Fibroblast of mammary gland (primary cell): ENCODE measurements at regions not wholly inside any gene's neighbourhood (a gene's known extent, or its start where the extent isn't known, plus 50 kb on each side); places are given as distances from the start of the nearest gene placed in this dataset.

Experiments used
- DNase-seq: peaks from one replicate; pipeline ENCODE4 v3.0.0-alpha.2; 2010; ENCODE audit warnings: low read depth
- H3K4me3 ChIP-seq: 2 replicates; pipeline ENCODE4 v1.5.1; 2011; ENCODE audit warnings: low read depth, mild to moderate bottlenecking, low read length, moderate library complexity; ENCODE audit not compliant: control insufficient read depth
- CTCF ChIP-seq: conservative IDR thresholded peaks from 2 replicates; pipeline ENCODE4 v1.5.1; 2011; ENCODE audit warnings: low read depth, low read length, inconsistent platforms; ENCODE audit not compliant: control insufficient read depth, insufficient read depth

- no peak overlapping the region for H3K4me3 ChIP-seq
- DNase-seq: no peak
- TF ChIP-seq CTCF: no peak
Measured at GRCh38 chr10:3433131-3433530, 260.5 kb upstream of the PITRM1 start.

- no peak for TF ChIP-seq CTCF
- no peak for DNase-seq
- no peak overlapping the region for H3K4me3 ChIP-seq
Measured at GRCh38 chr10:3432081-3432825, 259.7 kb upstream of the PITRM1 start.

DNA sequence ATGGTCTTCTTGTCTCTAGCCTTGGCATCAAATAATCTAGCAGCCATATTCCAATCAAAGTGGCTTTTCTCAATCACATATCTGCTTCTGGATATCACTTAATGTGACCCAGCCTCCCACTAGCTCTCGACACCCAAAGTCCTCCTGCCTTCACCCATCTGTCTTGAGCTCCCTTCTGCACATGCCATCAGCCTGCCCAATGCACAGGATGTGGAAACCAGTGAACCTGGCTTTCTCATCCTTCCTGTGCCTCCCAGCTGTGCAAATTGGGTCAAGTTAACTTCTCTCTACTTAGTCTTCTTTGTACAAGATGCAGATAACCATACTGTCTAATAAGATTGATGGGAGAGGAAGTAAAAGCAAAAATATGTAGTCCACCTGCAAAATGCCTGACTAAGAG is 257.9 kb upstream of the PITRM1 start:
- TF ChIP-seq CTCF: no peak
- DNase-seq: no peak
- H3K4me3 ChIP-seq: no peak overlapping the region

- H3K4me3 ChIP-seq: no peak overlapping the region
- TF ChIP-seq CTCF: no peak
- no peak for DNase-seq
Measured at GRCh38 chr10:3429676-3430075, 257.1 kb upstream of the PITRM1 start.

- no peak overlapping the region for H3K4me3 ChIP-seq
- no peak for DNase-seq
- no peak for TF ChIP-seq CTCF
Measured at GRCh38 chr10:3428826-3429225, 256.2 kb upstream of the PITRM1 start.

- no peak for DNase-seq
- TF ChIP-seq CTCF: no peak
- no peak overlapping the region for H3K4me3 ChIP-seq
Measured at GRCh38 chr10:3427950-3428354, 255.4 kb upstream of the PITRM1 start.
